Liver (tissue), 3 donors: ENCODE measurements at regions not wholly inside any gene's neighbourhood (a gene's known extent, or its start where the extent isn't known, plus 50 kb on each side); places are given as distances from the start of the nearest gene placed in this dataset.

ENCODE experiments used
- CTCF ChIP-seq: fragments of 150-350 bp; IDR thresholded peaks from 2 replicates; pipeline ENCODE4 v1.5.1; 2017; ENCODE audit warnings: improper control_type of control experiment, low read depth, low read length; ENCODE audit not compliant: missing input control
- JUND ChIP-seq, 2 donors: IDR thresholded peaks; 2 replicates each; pipeline ENCODE4 v1.6.1; 2016; ENCODE audit warnings: antibody characterized with exemption in 2 of 2
- MAX ChIP-seq: IDR thresholded peaks from 2 replicates; pipeline ENCODE4 v1.6.1; 2016; ENCODE audit warnings: antibody characterized with exemption
- REST ChIP-seq: IDR thresholded peaks from 2 replicates; pipeline ENCODE4 v1.6.1; 2016; ENCODE audit warnings: antibody characterized with exemption, mild to moderate bottlenecking
- TAF1 ChIP-seq: conservative IDR thresholded peaks from 2 replicates; pipeline ENCODE4 v1.6.1; 2016; ENCODE audit warnings: antibody characterized with exemption, mild to moderate bottlenecking
- YY1 ChIP-seq: IDR thresholded peaks from 2 replicates; pipeline ENCODE4 v1.6.1; 2016; ENCODE audit warnings: antibody characterized with exemption, mild to moderate bottlenecking
- ZBTB33 ChIP-seq: IDR thresholded peaks from 2 replicates; pipeline ENCODE4 v1.6.1; 2016; ENCODE audit warnings: antibody characterized with exemption
- donor health status: healthy.
- donor health status: healthy.

GRCh38 chr9:134535171-134535570 is 106.4 kb upstream of the COL5A1 start:
- TF ChIP-seq YY1, result no peak
- no peak for TF ChIP-seq CTCF
- no peak for TF ChIP-seq MAX
- no peak for TF ChIP-seq REST
- TF ChIP-seq TAF1, result no peak
- TF ChIP-seq ZBTB33, result no peak
- TF ChIP-seq JUND (IDR thresholded peaks at IDR 0.05), result no peak
